Fibroblast of mammary gland (primary cell): ENCODE measurements at regions not wholly inside any gene's neighbourhood (a gene's known extent, or its start where the extent isn't known, plus 50 kb on each side); places are given as distances from the start of the nearest gene placed in this dataset.

Experiments used
- DNase-seq: peaks from one replicate; pipeline ENCODE4 v3.0.0-alpha.2; 2010; ENCODE audit warnings: low read depth
- H3K4me3 ChIP-seq: 2 replicates; pipeline ENCODE4 v1.5.1; 2011; ENCODE audit warnings: low read depth, mild to moderate bottlenecking, low read length, moderate library complexity; ENCODE audit not compliant: control insufficient read depth
- CTCF ChIP-seq: conservative IDR thresholded peaks from 2 replicates; pipeline ENCODE4 v1.5.1; 2011; ENCODE audit warnings: low read depth, low read length, inconsistent platforms; ENCODE audit not compliant: control insufficient read depth, insufficient read depth

DNA sequence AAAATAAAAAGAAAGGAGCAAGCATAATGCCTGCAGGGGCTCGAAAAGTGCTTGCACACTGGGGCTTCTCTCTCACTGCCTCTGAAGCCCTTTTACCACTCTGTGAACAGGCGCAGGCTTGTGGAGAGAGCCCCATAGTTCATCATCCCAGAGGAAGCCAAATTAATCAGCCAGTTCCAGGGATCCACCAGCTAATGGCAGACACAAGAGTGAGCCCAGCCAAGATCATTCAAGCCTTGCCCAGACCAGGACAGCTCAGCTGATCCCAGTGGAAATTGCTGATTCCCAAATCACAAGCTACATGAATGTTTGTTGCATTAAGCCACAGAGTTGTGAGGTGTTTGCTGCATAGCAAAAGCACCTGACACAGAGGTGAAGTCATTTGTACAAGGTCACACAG, 135.3 kb downstream of the CHST1 start:
- no peak for TF ChIP-seq CTCF
- no peak overlapping the region for H3K4me3 ChIP-seq
- DNase-seq: no peak

- DNase-seq: no peak
- H3K4me3 ChIP-seq: no peak overlapping the region
Measured at GRCh38 chr11:45528435-45528834, 137.0 kb downstream of the CHST1 start.

GRCh38 chr11:45527898-45528297, 137.5 kb downstream of the CHST1 start:
- no peak for TF ChIP-seq CTCF
- DNase-seq: peak; percentile 5
- H3K4me3 ChIP-seq: no peak overlapping the region

More at GRCh38 chr11:45528435-45528834, 137.0 kb downstream of the CHST1 start:
- no peak for TF ChIP-seq CTCF

GRCh38 chr11:45525393-45525792, 140.0 kb downstream of the CHST1 start:
- no peak for TF ChIP-seq CTCF
- no peak overlapping the region for H3K4me3 ChIP-seq

GRCh38 chr11:45523760-45524159, 141.7 kb downstream of the CHST1 start:
- DNase-seq: no peak
- no peak for TF ChIP-seq CTCF
- H3K4me3 ChIP-seq: no peak overlapping the region

More at GRCh38 chr11:45525393-45525792, 140.0 kb downstream of the CHST1 start:
- DNase-seq: no peak

GRCh38 chr11:45518833-45519535, 146.4 kb downstream of the CHST1 start:
- DNase-seq: no peak
- TF ChIP-seq CTCF: no peak
- H3K4me3 ChIP-seq: no peak overlapping the region
